Astrocyte of the cerebellum (primary cell): ENCODE measurements at regions not wholly inside any gene's neighbourhood (a gene's known extent, or its start where the extent isn't known, plus 50 kb on each side); places are given as distances from the start of the nearest gene placed in this dataset.

ENCODE experiments used
- DNase-seq: peaks from one replicate; pipeline ENCODE4 v3.0.0-alpha.2; 2011; ENCODE audit warnings: low read depth
- H3K4me3 ChIP-seq: 2 replicates; pipeline ENCODE4 v1.5.1; 2011; ENCODE audit warnings: mild to moderate bottlenecking, low read depth, low read length, moderate library complexity
- CTCF ChIP-seq: IDR thresholded peaks from 2 replicates; pipeline ENCODE4 v1.5.1; 2012; ENCODE audit warnings: low read length, low read depth, moderate library complexity, mild to moderate bottlenecking; ENCODE audit errors: missing control alignments
- in situ Hi-C: cut with HindIII; loops from 2 replicates; pipeline ENCODE4 v1.10.0; 2017; ENCODE audit warnings: low sequenced_read_pairs

GRCh38 chr2:6218926-6219325 is 526.7 kb downstream of the SOX11 start:
- no peak overlapping the region for H3K4me3 ChIP-seq
- in situ Hi-C loops, result no loop called here
- no peak for TF ChIP-seq CTCF
- DNase-seq, result no peak

GRCh38 chr2:6219906-6220305 is 527.7 kb downstream of the SOX11 start:
- DNase-seq, result no peak
- in situ Hi-C loops, result no loop called here
- H3K4me3 ChIP-seq, result no peak overlapping the region
- no peak for TF ChIP-seq CTCF

- no peak overlapping the region for H3K4me3 ChIP-seq
- DNase-seq, result no peak
- in situ Hi-C loops, result no loop called here
- TF ChIP-seq CTCF, result no peak
Measured at GRCh38 chr2:6222296-6222695, 530.1 kb downstream of the SOX11 start.

GRCh38 chr2:6224267-6224666 is 532.1 kb downstream of the SOX11 start:
- in situ Hi-C loops, result no loop called here
- no peak for DNase-seq
- no peak overlapping the region for H3K4me3 ChIP-seq
- TF ChIP-seq CTCF, result no peak

- no peak for DNase-seq
- no peak overlapping the region for H3K4me3 ChIP-seq
- in situ Hi-C loops, result no loop called here
- TF ChIP-seq CTCF, result no peak
Measured at GRCh38 chr2:6228251-6228650, 536.1 kb downstream of the SOX11 start.

- DNase-seq, result peak; percentile 9
- H3K4me3 ChIP-seq, result no peak overlapping the region
- in situ Hi-C loops, result no loop called here
- TF ChIP-seq CTCF, result no peak
Measured at GRCh38 chr2:6231166-6231565, 539.0 kb downstream of the SOX11 start.

GRCh38 chr2:6233993-6234392 is 541.8 kb downstream of the SOX11 start:
- H3K4me3 ChIP-seq, result no peak overlapping the region
- in situ Hi-C loops, result no loop called here
- no peak for DNase-seq
- no peak for TF ChIP-seq CTCF
